NCI-H2171 treated with DMSO at 0.1 percent for 48 hours (cell line): ENCODE measurements at regions not wholly inside any gene's neighbourhood (a gene's known extent, or its start where the extent isn't known, plus 50 kb on each side); places are given as distances from the start of the nearest gene placed in this dataset.
A peak's percentile ranks its signal among the peaks of the same experiment; 100 is the strongest.

Experiments
- DNase-seq: peaks from one replicate; lab custom pipeline; 2025; lab: John Stamatoyannopoulos, UW

DNA sequence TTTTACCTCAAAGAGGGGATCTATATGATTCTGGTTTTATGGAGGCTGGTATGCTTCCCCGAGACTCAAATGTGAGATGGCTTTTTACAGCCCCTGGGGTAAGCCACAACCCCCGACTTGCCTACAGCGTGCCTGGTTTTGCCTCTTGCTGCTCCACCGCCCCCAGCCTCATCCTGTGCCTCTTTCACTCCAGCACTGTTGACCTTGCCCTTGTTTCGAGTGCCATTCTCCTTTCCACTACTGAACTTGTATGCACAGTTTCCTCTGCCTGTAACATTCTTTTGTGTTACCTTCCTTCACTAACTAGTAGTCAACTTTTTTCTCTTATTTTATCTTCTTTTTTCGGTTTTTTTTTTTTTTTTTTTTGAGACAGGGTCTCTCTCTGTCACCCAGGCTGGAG lies 219.0 kb upstream of the ZBED5 start:
- DNase-seq, result no peak

GRCh38 chr11:11076276-11076675 lies 218.4 kb upstream of the ZBED5 start:
- DNase-seq, result no peak

DNA sequence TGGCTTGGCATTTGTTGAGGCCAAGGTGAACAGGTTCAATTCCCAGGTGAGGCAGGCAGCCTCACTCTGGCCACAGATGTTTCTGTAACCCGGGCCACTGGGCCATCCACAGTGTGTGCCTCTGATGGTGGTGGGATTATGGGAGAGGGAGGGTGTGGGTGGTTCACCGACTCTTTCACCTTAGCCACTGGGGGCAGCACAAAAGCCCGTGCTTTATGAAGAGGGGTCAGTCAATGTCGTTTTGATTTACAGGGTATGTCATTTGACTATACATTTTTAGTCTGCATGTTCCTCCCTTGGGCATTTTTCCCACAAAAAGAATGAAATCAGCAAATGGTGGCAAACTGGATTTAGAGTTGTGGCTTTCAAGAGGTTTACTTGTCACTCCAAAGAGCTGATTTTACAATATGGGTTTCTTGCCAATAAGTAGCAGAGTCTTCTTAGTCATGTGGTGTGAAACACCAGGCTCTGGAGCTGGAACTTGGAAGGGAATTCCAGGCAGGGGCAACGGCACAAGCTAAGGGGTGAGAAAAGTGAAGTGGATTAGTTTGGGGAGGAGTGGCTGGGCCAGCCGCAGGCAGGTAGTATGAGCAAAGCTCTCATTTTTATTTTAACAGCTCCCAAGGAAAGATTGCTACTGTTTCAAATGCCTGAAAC lies 217.8 kb upstream of the ZBED5 start:
- DNase-seq, result no peak

- peak; percentile 27 for DNase-seq
Observed at GRCh38 chr11:11074686-11075335, 217.0 kb upstream of the ZBED5 start.

GRCh38 chr11:11073996-11074395 lies 216.1 kb upstream of the ZBED5 start:
- no peak for DNase-seq

DNA sequence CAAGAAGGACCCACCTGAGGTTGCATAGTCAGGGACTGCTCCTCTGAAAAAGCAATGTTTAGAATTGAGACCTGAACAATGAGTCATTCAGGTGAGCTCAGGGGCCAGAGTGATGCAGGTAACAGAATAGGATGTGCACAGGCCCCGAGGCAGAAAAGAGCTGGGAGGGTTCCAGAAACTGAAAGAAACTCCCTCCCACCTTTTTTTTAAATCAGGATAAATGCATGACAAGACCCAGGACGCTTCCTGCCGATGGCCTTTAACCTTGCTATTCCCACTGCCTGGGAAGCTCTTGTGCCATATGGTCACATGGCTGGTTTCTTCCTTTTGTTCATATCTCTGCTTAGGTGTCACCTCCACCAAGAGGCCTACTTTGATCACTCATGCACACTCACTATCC lies 214.2 kb upstream of the ZBED5 start:
- no peak for DNase-seq

- DNase-seq, result no peak
Observed at GRCh38 chr11:11071486-11071885, 213.6 kb upstream of the ZBED5 start.

DNA sequence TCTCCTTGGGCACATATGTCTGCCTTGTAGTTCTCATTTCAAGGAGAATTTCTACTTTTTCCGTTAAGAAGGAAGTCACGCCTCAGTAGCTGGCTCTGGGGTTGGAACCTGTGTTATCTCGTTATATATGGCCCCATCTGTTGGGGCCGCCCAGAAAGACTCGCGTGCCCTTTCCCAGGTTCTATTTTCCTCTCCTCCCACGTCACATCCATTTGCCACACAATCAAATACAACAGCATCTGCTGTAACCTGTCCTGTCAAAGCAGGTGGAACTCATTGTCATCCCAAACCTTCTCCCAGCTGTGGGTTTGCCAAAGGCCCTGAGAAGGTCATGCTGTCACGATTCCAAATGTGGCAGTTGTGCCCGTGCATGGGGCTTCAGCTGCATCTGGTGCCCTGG lies 213.1 kb upstream of the ZBED5 start:
- peak; percentile 80 for DNase-seq

GRCh38 chr11:11069841-11070835 lies 212.3 kb upstream of the ZBED5 start:
- DNase-seq, result peak; percentile 25

DNA sequence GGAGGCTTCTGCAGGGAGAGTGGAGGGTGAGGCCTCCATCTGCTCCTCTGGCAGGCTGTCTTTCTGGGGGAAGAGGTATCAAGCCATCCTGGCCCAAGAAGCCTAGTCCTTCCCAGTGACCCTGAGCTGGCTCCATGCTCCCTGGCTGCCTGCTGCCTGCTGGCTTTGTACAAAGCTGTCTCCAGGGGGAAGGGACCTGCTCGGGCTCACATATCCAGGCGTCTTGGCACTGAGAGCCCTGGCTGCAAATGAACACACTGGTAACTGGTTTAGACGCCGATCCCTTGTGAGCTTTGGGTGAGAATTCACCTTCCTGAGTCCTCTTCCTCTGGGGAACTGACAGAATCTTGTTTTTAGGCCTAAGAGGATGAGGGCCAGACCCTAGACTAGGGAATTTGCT lies 210.3 kb upstream of the ZBED5 start:
- DNase-seq, result no peak

DNA sequence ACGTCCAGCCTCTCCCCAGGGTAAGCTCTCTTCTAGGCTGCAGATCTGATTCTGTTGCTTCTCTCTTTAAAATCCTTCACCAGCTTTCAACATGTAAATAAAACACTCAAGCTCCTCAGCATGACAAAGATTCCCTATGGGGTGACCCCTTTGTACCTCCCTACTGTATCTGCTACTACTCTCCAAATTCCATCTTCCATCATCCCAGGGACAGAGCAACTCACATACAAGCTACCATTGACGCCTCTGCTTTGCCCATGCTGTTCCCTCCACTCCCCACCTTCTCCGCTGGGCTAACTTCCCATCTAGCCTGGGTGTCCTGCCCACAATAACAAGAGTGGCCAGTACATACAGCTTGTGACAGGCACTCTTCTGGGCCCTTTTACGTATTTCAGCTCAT lies 207.5 kb upstream of the ZBED5 start:
- no peak for DNase-seq

DNA sequence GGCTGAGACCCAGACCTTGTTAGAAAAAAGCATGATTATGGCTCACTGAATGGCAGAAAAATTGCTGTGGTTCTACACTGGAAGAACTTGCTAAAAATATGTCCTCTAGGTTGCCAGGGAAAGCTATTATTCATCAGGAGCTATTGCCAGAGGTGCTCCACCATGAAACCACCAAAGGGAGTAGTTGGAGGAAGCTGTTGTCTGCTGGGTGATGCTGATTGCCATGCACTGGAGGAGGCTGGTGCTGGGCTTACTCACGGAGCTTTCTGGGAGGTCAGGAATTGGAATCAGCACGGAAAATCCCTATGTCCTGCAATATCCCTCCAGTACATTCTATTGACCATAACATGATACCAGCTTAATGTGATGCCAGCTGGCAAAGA lies 199.6 kb upstream of the ZBED5 start:
- DNase-seq, result no peak

GRCh38 chr11:11056749-11057471 lies 199.1 kb upstream of the ZBED5 start:
- no peak for DNase-seq

DNA sequence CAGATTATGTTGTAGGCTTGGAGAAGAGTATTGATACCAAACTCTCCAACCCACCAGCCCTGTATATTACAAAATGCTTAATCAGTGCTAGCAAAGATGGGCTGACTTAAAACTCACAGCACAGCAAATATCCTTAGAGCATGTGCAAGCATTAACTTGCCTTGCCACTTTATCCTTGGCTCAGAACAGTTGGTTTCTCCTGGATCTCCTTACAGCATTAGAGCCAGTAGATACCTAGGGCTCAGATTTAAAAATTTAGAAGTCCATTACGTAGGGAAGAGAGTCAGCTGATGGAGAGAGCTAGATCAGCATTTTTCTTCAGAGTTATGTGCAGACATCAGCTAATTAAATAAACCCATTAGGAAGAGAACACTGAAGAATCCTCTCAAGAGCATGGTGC lies 198.5 kb upstream of the ZBED5 start:
- no peak for DNase-seq

DNA sequence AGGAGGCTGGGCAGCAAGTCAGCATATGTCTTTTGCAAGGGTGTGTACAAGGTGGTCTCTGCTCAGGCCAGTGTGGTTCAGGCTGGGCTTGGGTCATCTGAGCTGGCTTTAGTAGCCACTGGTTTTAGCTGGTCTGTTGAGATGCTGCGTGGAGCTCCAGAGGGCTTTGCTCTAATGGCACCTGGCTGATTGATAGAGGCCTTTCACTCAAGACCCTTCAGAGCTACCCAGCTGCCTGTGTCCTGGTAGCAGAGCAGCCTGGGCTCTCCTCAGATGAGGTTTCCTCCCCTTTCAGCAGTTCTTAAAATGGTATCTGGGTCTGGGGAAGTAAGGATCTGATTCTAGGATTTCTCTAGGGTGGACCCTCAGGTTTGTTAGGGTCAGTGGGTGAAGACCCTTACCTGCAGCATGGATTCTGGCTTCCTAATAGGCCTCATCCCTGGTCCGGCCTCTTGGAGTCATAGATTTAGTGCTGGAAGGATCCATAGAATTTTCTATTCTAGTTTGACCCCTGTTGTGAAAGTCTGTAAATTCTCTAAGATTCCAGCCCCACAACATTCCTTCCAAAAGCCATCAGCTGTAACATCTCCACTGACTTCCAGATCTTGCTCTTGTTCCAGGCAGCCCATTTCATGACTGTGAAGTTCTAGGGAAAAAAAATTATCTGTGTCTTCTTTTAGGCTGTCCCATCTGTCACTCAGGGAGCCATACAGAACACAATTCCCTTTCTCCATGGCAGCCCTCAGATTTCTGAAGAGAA lies 190.2 kb upstream of the ZBED5 start:
- DNase-seq, result no peak

- no peak for DNase-seq
Observed at GRCh38 chr11:11046781-11047180, 188.9 kb upstream of the ZBED5 start.

DNA sequence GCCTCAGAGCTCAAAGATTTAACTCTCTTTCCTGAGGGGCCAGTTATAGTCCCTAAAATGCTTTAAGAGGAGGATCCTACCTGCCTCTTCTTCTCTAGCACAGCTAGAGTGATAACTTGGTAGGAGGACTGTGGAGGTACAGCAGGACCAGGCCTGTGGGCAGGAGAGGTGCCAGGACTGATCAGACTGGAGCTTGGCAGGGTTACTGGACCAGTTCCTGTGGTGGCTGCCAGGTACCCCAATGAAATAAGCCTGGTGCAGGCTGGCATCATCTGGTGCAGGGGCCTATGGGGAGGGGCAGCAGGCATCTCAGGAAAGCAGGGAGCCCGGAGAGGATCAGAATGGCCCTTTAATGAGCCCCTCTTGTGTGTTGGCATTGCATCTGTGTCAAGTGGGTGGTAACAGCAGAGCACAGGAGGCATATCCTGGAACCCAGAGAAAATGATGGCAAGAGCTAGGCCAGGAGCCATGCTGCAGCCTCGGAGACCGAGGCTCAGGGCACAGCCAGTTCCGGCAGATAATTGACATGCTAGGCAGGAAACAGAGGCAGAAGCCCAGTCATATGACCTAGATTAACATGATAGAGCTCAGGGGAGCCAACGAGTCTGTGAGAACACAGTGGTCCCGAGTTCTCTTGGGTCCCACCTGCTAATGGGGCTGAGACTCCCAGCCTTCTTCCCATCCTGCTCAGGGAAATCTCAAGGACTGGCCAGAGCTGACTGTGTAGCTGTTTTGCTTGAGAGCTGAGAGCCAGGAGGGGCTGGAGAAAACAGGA lies 187.5 kb upstream of the ZBED5 start:
- no peak for DNase-seq

- DNase-seq, result no peak
Observed at GRCh38 chr11:11044137-11044855, 186.4 kb upstream of the ZBED5 start.

GRCh38 chr11:11043721-11044120 lies 185.9 kb upstream of the ZBED5 start:
- peak; percentile 1 for DNase-seq
